ENCODE measurements at regions not wholly inside any gene's neighbourhood (a gene's known extent, or its start where the extent isn't known, plus 50 kb on each side); places are given as distances from the start of the nearest gene placed in this dataset.

DNA sequence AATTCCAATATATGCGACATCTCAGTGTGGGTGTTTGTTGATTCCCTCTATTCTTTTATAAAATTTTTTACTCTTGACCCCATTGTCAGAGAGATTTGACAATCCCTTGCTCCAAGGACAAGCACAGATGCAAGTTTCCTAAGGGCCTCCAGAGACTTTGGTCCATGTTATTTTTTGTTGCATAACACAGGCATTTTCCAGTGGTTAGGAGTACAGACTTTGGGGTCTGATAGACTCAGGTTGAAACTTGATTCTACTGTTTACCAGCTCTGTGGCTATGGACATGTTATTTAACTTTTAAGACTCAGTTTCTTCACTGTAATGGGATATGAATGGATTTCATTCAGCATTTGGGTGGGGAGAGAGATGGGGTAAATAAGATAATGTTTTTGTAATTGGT is 361.3 kb downstream of the ENC1 start:
- DNase-seq, result no peak

DNA sequence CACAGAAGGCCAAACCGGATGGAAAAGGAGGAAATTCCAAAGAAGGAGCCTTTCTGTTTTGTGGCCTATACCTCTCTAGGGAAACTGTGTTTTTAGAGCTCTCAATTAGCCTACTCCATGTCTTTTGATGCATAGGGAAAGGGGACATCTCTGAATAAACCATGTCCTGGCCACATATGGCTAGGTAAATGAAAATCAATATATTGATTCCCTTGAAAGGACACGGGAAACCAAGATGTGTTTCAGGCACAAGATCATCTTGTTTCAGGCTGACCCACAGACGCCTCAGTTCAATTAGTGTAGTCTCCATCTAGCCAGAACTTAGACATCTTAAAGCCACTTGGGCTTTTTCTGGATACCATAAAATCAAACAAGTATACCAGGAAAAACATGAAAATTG is 363.1 kb downstream of the ENC1 start:
- no peak for DNase-seq

DNA sequence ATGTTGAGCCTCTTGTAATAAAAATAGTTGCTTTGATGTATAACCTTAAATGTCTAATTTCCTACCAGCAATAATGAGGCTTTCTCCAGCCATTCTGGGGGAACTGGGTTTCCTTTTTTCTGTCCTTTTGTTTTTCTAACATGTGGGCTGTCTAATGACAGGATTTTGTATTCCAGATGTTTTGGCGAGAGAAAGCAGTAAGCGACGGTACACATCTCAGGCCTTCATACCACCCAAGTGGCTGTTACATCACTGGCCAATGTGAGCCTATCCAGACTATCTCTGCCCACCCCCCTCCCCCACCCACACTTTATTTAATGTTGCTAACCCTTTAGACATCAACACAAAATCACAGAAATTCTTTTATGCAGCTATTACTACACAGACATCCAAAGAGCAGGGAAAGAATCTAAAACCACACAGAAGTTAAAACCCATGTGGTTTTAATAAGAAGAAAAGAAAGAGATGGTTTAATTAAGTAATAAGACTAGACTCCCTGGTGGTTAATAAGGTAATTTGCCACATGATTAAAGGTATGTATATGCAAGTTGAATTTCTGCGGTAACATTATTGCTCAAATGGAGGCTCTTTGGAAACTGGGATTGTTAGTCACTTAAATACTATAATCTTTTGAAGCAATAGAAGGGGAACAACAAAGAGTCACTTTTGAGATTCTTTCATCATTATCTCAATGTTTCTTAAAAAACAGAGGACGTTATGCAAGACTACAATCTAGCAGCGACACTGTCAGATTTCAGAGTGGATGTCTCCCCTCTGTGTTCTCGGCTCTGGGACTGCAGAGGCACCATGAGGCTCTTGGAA is 365.1 kb downstream of the ENC1 start:
- DNase-seq, result no peak

DNA sequence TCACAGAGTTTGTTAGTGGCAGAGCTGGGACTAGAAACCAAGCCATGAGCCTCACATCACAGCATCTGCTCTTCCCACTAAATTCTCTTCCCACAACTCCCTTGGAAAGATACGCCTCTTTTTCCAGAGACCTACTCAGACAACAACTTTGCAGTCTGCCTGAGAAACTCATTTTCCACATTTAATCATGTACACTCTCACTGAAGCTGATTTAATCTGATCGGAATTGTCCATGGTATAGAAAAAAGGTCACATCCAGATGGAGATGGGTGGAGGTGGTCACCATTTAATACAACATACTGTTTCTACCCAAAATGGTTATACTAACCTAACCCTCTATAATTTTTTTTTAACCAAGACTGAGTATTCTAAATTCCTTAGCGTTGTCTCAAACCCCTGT is 366.2 kb downstream of the ENC1 start:
- no peak for DNase-seq

DNA sequence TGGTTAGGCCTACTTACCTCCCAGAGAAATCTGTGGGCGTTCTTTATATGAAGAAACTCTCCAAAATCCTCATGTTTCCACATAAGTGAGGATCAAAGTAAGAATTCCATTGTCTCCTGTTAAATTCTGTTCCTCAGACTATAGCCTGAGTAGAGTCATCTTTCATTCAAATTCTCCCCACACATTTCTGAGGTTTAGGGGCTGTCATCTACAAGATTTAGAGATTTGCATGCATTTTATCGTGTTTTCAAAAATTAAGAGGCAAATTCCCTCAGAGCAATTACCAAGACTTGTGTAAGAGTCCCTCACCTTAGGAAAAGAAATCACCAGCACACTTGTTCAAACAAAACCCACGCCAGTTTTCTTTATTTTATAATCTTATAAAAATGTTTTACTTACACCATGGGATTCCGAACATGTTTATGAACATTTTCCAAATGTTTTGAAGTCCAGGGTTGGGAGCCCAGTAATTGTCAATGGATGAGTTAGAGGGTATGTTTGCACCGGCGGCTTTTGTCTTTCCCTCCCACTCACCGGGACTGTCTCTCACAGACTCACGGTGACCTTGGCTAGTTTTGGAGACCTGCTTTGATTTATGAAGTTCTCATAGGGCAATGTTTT is 367.6 kb downstream of the ENC1 start:
- no peak for DNase-seq

DNA sequence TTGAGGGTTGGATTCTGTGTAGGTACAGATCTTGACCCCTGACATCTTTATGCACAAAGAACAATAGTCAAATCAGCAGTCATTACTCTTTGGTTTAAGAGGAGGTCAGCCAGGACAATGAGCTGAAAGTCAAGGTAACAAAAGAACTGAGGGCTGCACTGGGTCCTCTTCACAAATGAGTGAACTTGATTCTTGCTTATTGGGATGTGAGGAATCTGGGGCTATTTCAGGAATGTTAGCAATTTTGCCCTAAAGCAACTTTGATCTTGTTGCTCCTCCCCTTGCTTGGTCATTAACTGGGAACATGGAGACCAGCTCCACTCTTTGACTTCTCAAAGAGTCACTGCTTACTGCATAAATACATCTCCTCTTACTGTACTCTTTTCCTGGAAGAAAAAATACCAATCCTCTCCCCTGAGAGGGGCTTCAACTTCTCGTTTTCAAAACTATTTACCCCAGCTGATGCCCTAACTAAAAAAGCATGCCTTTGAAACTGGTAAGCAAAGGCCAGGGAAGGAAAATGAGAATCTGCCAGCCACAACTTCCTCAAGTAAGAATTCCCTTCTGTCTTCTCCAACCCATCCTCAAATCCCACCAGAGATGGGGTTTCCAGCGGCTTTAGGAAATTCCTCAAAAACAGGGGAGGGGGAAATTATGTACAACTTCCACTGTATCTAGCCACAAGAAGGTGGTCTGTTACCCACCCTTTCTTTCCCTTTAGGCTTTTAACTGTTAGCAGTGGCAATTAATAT is 368.3 kb downstream of the ENC1 start:
- no peak for DNase-seq

DNA sequence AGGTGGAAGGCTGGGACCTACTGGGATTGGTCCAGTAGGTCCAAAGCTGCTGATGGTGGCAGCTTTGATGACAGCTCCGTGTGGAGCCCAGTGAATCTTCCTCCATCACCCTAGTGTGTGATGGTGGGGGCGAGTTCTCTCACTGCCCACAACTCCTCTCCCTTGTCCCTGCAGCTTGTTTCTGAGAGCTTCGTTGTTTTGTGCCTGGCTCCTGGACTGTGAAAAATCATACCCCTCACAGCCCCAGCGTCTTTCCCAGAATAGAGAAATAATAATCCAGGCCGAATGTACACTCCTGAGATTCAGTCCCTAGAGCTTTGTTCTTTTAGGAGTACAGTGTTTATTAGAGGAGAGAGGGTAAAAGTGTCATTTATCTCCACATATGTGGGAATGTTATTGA is 372.2 kb downstream of the ENC1 start:
- DNase-seq, result no peak

DNA sequence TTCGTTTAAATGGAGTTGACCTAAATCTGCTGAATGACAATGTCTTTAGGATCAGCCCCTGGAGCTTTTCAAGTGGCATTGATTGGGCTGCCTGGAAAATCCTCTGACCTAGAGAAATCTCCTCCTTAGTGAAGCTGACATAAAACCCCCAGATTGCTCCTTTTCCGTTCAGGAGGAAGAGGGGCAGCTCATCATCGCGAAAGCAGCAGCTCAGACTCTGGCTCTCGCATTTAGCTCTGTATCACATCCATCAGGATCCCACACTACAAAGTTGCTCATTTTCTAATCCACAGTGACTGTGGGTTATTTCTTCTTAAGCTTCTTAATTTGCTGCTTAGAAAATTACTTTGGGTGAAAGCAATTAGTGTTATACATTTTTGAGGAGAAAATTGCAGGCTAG is 373.7 kb downstream of the ENC1 start:
- no peak for DNase-seq

DNA sequence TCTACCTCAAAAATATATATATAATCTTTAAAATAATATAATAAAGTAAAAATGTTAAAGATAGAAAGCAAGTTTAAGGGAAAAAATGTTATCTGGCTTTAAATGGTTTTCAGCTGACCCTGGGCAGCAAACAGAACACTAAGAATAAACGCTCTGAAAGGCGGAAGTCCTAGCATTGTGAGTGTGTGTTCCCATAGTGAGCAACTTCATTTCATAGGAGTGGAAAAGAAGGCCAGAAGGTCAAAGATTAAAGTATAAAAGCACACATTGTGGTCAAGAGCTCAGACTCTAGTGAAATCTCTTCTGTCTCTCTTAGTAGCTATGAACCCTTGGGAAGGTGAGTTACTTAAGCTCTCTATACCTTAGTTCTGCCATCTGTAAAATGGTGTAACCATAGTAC is 374.4 kb downstream of the ENC1 start:
- DNase-seq, result no peak

DNA sequence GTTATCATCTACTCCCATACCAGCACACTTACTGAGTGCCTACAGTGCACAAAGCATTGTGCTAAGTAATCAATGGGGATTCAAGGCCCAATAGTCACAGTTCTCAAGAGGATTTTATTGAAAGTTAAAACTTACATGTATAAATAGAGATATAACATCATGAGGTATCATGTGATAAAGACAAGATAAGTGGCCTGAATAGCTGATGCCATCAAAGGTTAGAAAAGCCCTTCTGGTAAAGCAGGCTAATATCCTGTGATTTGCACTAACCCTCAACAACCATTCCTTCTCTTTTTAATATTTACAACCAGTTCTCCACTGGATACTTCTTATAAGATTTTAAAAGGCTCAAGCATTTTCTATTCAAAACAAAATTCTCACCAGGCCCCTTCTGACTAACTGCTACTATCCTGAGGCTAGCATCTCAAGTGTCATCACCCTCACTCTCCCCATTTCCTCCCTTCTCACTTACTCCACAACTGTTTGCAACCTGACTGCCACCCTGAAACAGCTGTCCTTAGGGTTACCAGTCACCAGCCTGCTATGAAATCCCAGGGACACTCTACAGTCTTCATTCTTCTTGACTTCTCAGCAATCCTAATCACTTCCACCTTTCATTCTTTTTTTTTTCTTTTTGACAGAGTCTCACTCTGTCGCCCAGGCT is 377.9 kb downstream of the ENC1 start:
- DNase-seq, result no peak

DNA sequence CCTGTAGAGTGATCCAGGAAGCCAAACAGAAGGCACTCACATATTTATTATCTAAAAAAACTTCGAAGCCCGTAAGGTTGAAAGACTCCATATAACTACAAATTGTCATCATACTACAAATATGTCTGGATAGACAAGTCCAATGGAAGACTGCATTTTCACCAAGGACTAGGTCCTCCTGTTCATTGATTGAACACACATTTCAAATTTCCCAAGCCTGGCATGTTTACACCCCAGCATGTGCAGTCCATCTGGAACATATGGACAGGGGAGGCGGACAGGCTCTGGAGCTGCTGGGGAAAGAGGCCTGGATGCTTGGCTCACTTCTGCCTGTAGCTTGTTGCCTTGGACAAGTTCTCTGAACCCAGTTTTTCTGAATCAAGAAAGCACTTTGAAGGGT is 378.7 kb downstream of the ENC1 start:
- no peak for DNase-seq

DNA sequence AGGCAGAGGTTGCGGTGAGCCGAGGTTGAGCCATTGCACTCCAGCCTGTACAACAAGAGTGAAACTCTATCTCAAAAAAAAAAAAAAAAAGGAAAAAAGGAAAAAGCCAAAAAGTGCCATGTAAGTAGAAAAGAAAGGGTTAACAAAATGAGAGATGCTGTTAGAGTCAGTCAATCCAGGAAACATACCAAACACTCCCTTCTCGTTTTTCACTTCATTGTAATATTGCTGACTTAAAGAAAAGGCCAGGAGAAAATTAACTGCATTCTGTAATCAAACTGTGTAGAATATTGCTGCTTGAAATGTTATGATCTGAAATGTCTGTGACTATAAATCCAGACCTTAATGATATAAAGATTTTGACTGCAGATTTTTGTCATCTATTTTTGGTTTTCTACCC is 379.1 kb downstream of the ENC1 start:
- DNase-seq, result no peak

DNA sequence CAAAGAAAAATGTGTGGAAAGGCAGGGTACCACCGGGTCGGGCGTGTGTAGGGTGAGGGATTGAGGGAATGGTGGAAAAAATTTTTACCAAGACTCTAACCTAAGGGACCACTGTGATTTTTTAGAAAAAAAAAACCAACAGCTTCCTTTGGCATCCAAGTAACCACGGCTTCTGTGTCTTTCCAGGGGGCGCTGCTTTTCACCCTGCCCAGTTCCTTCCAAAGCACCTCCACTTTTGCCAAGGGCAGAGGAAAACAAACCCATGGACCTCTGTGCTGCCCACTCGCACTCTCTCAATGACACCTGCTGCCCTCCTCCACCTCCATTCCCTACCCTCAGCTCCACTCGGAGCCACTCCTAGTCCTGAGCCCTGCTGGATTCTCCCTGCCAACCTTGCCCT is 381.0 kb downstream of the ENC1 start:
- no peak for DNase-seq

DNA sequence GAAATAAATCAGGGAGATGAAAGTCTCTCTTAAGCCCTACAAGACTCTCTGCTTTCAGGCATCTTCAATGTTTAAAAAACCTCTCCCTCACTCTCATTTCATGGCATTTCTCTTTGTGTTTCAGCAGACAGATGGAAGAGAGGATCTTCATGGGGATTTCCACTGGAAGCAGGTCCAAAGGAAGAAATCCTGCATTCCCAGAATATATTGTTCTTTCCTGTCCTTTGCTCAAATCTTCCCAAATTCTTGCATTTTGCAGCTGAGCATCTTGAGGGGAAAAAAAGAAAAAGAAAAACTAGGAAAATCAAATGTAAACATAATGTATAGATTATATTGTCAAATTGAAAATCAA is 382.2 kb downstream of the ENC1 start:
- no peak for DNase-seq

DNA sequence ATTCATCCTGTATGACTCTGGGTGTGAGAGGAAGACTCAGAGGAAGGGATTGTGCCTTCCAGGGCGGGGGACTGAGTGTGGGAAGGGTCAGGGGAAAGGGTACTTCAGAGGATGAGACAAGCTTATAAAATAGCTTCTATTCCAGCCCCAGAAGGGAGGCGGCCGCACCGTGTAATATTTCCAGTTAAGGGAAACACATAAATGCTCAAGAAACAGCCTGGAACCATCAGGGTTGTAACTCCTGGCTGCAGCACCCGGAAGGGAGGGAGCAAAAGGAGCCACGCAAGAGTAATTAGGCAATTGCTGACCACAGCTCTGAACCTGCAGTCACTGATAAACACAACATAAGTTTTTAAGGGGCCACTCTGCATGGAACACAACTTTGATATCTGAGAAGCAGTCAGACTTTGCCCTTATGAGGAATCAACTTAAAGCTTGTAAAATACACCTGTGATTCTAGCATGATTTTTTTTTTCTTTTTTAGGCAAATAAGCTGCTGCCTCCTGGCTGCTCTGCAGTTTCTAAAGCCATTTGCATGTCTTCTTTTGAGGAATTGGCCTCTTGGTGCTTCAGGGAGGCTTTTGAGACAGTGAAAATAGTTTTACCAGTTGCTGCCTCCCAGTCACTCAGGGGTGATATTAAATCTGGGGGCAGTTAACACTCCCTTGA is 382.7 kb downstream of the ENC1 start:
- DNase-seq, result no peak

DNA sequence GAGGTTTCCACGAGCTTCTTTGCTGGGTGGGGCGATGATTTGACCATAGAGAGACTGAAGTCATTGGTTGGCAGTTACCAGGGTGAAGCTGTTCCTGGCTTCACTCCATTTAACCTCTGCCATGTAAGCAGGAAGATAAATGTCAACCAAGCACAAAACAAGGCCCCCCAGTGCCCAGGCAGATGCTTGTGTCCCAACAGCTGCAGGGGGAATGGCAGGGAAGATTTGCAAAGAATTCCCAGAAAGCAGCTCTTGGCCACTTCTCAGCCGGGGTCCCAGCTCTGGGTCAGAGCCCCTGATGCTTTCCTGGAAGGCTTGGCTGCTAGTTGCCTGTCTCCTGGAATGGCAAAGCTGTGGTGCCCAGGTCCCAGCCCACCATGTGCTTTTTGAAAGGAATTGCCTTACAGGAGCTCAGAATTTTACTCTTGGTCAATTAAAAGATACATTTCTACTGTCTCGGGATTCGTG is 383.4 kb downstream of the ENC1 start:
- DNase-seq, result no peak

DNA sequence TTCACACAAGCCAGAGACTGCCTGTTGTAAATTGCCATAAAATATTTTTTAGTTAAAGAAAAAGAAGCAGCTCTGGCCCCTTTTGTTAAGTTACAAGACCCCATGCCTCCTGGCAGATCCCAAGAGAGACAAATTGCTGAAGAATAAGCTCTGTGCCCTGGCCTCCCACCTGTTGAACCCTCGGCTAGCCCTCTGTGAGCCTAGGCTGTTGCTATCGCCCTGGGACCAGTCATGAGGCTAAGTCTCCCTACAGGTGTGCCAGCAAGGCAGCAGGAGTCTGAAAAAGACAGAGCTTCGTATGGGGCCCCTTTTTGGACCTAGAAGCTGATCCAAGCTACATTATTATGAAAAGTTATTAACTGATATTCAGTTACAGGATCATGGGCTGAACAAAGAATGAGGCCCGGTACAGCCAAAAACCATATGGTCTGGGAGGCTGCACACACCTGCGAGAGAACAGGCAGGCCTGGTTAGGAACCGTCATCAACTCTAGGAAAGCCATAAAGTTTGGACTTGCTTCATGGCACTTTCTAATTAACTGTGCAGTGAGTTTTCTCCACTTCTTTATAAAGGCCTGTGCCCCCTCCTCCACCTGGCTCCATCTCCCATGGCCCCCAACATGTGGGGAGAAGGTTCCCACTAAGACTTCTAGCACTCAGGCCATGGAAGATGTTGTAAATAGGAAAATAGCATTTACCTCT is 384.7 kb downstream of the ENC1 start:
- no peak for DNase-seq

DNA sequence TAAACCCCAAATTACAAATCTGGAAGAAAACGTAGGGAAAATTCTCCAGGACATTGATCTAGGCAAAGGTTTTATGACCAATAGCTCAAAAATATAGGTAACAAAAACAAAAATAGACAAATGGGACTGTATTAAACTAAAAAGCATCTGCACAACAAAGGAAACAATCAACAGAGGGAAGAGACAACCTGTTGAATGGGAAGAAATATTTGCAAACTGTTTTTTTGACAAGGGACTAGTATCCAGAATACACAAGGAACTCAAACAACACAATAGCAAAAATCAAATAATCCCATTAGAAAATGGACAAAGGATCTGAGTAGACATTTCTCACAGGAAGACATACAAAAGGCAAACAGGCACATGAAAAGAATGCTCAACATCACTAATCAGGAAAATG is 386.3 kb downstream of the ENC1 start:
- no peak for DNase-seq

DNA sequence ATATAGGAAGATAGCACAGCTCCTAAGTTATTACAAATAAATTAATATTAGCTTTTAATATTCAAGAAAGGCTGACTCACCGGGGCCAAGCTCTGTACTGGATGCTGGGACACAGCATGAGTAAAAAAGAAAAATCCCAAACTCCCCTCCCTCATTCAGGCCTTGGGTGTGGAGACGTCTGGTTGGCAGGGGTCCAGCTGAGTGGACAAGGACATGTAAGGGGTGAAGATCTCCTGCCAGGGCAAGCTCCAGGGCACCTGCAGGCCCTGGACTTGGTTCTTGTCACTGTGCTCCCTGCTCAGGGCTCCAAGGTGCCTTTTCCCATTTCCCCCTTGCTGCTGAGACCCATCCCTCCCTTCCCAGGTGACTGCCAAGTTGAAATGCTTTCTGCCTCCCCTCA is 388.5 kb downstream of the ENC1 start:
- no peak for DNase-seq

DNA sequence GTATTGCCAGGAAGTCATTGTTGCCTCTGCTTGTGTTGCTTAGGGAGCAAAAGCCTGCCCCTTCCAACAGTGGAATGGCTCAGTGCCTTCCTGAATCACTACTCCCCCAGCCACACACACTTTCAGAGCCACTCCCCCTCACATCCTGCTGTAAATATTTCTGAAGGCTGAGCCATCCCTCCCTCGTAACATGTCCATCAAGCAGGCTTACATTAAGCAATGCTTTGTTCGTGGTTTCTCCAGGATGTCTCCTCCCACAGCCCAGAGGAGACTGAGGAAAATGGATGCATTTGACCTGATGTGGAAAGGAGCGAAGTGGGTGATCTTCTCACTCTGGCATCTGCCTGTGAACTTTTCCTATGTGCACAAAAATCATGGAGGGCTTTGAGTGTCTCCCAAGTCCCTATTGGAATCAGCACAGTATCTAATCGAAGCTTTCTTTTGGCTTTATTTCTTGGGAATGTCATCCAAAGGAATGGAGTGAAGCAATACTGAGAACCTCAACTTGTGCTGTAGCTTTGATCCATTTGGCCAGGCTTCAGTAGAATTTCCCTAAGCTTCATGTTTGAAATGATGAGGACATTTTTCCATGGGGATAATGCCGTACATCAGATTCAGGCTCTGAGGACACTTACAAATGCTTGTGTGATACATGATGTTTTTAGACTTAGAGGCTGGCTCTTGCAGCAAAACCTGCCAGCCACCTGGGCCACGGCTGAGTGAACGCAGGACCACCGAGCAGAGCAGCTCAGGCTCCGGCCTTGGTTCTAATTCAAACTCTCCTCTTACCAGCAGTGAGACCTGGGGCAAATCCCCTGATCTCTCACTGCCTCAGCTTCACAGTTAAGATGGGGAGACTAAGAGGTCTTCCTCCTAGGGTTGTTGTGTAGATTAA is 389.1 kb downstream of the ENC1 start:
- DNase-seq, result no peak
